ENCODE measurements at regions not wholly inside any gene's neighbourhood (a gene's known extent, or its start where the extent isn't known, plus 50 kb on each side); places are given as distances from the start of the nearest gene placed in this dataset.
"Not testable (repeated sequence)": the region's sequence is repeated elsewhere in the genome, so short reads cannot be mapped to it uniquely, and the experiment has no call there.

- no peak for DNase-seq (ENCODE audit: low read depth)
Observed at GRCh38 chr1:118828038-118828437, 160.1 kb downstream of the TBX15 start.

GRCh38 chr1:118827636-118828035 lies 160.5 kb downstream of the TBX15 start:
- DNase-seq (ENCODE audit: low read depth): no peak

- DNase-seq (ENCODE audit: low read depth): no peak
Observed at GRCh38 chr1:118827207-118827606, 160.9 kb downstream of the TBX15 start.

- DNase-seq (ENCODE audit: low read depth): no peak
Observed at GRCh38 chr1:118826669-118827068, 161.5 kb downstream of the TBX15 start.

GRCh38 chr1:118825619-118826018 lies 162.5 kb downstream of the TBX15 start:
- no peak for DNase-seq (ENCODE audit: low read depth)

GRCh38 chr1:118821801-118822200 lies 166.3 kb downstream of the TBX15 start:
- peak; percentile 65 for DNase-seq (ENCODE audit: low read depth)

- DNase-seq (ENCODE audit: low read depth): no peak
Observed at GRCh38 chr1:118820864-118821263, 167.3 kb downstream of the TBX15 start.

- peak; percentile 21 for DNase-seq (ENCODE audit: low read depth)
Observed at GRCh38 chr1:118815909-118816308, 172.2 kb downstream of the TBX15 start.

GRCh38 chr1:118812555-118812954 lies 175.6 kb downstream of the TBX15 start:
- no peak for DNase-seq (ENCODE audit: low read depth)

- no peak for DNase-seq (ENCODE audit: low read depth)
Observed at GRCh38 chr1:118811156-118811555, 177.0 kb downstream of the TBX15 start.

GRCh38 chr1:118809586-118809985 lies 178.6 kb downstream of the TBX15 start:
- no peak for DNase-seq (ENCODE audit: low read depth)

- DNase-seq (ENCODE audit: low read depth): not testable (repeated sequence)
Observed at GRCh38 chr1:118803128-118803527, 185.0 kb downstream of the TBX15 start.

- DNase-seq (ENCODE audit: low read depth): no peak
Observed at GRCh38 chr1:118791094-118791691, 196.9 kb downstream of the TBX15 start.

GRCh38 chr1:118788463-118788862 lies 199.7 kb downstream of the TBX15 start:
- DNase-seq (ENCODE audit: low read depth): peak; percentile 76

GRCh38 chr1:118786454-118787155 lies 201.5 kb downstream of the TBX15 start:
- DNase-seq (ENCODE audit: low read depth): no peak

- peak; percentile 26 for DNase-seq (ENCODE audit: low read depth)
Observed at GRCh38 chr1:118785246-118785645, 202.9 kb downstream of the TBX15 start.

- DNase-seq (ENCODE audit: low read depth): no peak
Observed at GRCh38 chr1:118783095-118783758, 204.9 kb downstream of the TBX15 start.

- no peak for DNase-seq (ENCODE audit: low read depth)
Observed at GRCh38 chr1:118773656-118774055, 214.5 kb downstream of the TBX15 start.

- DNase-seq (ENCODE audit: low read depth): no peak
Observed at GRCh38 chr1:118767971-118768370, 220.2 kb downstream of the TBX15 start.

- DNase-seq (ENCODE audit: low read depth): no peak
Observed at GRCh38 chr1:118753976-118754375, 234.2 kb downstream of the TBX15 start.

- DNase-seq (ENCODE audit: low read depth): no peak
Observed at GRCh38 chr1:118751166-118751565, 237.0 kb downstream of the TBX15 start.

GRCh38 chr1:118744420-118744819 lies 243.7 kb downstream of the TBX15 start:
- DNase-seq (ENCODE audit: low read depth): no peak

GRCh38 chr1:118739501-118739900 lies 248.6 kb downstream of the TBX15 start:
- no peak for DNase-seq (ENCODE audit: low read depth)

Data from stromal cell of bone marrow (primary cell).